ENCODE measurements at regions not wholly inside any gene's neighbourhood (a gene's known extent, or its start where the extent isn't known, plus 50 kb on each side); places are given as distances from the start of the nearest gene placed in this dataset.

DNA sequence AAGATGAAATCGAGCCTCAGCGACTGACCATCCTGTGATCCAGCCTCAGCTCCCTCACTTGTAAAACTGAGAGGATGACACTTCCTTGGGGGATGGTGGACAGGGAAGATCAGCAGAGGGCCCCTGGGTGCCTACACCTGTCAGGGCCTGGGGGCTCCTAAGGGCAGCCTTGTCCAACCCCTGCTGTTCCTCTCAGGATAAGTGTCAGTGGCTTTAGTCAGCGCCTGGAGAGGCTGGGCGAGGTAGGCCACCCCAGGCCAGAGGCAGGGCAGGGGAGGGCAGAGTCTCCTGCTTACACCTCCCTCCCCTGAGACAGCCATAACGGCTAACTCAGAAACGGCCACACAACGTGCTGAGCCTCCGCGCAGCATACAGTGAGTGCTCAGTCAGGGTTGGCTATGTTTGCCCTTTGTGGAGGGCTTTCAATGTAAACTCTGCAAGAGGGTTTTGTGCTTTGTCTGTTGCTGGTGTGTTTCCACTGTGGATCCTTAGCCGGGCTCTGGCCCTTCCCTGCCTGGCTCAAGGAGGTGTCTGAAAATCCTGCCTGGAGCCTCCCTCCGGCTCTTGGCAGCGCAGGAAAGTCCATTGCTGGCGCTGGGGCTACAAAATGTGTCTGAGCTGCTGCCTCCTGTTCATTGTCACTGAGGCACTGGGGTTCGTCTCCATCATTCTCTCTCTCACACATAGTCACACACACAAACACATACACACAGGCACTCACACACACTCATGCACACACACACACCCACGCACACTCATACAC, 588.4 kb downstream of the PTPRU start:
- TF ChIP-seq, protein P1, sequence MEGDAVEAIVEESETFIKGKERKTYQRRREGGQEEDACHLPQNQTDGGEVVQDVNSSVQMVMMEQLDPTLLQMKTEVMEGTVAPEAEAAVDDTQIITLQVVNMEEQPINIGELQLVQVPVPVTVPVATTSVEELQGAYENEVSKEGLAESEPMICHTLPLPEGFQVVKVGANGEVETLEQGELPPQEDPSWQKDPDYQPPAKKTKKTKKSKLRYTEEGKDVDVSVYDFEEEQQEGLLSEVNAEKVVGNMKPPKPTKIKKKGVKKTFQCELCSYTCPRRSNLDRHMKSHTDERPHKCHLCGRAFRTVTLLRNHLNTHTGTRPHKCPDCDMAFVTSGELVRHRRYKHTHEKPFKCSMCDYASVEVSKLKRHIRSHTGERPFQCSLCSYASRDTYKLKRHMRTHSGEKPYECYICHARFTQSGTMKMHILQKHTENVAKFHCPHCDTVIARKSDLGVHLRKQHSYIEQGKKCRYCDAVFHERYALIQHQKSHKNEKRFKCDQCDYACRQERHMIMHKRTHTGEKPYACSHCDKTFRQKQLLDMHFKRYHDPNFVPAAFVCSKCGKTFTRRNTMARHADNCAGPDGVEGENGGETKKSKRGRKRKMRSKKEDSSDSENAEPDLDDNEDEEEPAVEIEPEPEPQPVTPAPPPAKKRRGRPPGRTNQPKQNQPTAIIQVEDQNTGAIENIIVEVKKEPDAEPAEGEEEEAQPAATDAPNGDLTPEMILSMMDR (IDR thresholded peaks at IDR 0.05; ENCODE audit: control extremely low read depth, extremely low read depth) = no peak
- no peak overlapping the region for H3K27ac ChIP-seq (ENCODE audit: low read depth in 1 of 2, low read length in 1 of 2)
- H3K4me3 ChIP-seq = no peak overlapping the region
- H3K27me3 ChIP-seq (ENCODE audit: control insufficient read depth in 3 of 3, insufficient read depth in 3 of 3, low read length in 2 of 3) = no peaks in the 10 kb centered on the region
- DNase-seq (peak; percentile 13 to 57 (median 35)), ATAC-seq (ENCODE audit: insufficient read depth, low FRiP score) (no peak)
- 59 to 77% methylated on average over 15 of the region's 15 CpGs for WGBS, 2 donors
- no peaks in the 10 kb centered on the region for H3K4me1 ChIP-seq (ENCODE audit: control insufficient read depth in 5 of 5, insufficient read depth in 5 of 5, low read length in 5 of 5)
- no peak overlapping the region for H3K9ac ChIP-seq (ENCODE audit: insufficient read depth in 1 of 2, low read length in 2 of 2)
- H3K36me3 ChIP-seq (ENCODE audit: control insufficient read depth in 4 of 4, insufficient read depth in 4 of 4, low read length in 4 of 4) = no peaks in the 10 kb centered on the region
- H3K9me3 ChIP-seq (ENCODE audit: control insufficient read depth in 4 of 4, insufficient read depth in 3 of 4, low read length in 3 of 4) = peaks cover 0 to 3% (median 0%) of the 10 kb centered on the region in 4 donors

- H3K4me1 ChIP-seq (ENCODE audit: control insufficient read depth in 5 of 5, insufficient read depth in 5 of 5, low read length in 5 of 5) = no peaks in the 10 kb centered on the region
- no peak overlapping the region for H3K4me3 ChIP-seq
- peaks cover 0 to 3% (median 0%) of the 10 kb centered on the region in 4 donors for H3K9me3 ChIP-seq (ENCODE audit: control insufficient read depth in 4 of 4, insufficient read depth in 3 of 4, low read length in 3 of 4)
- H3K9ac ChIP-seq (ENCODE audit: insufficient read depth in 1 of 2, low read length in 2 of 2) = no peak overlapping the region
- no peak for DNase-seq
- no peak overlapping the region for H3K27ac ChIP-seq (ENCODE audit: low read depth in 1 of 2, low read length in 1 of 2)
- no peaks in the 10 kb centered on the region for H3K27me3 ChIP-seq (ENCODE audit: control insufficient read depth in 3 of 3, insufficient read depth in 3 of 3, low read length in 2 of 3)
- no peak for ATAC-seq (ENCODE audit: insufficient read depth, low FRiP score)
- TF ChIP-seq, protein P1 (IDR thresholded peaks at IDR 0.05; ENCODE audit: control extremely low read depth, extremely low read depth) = no peak
- WGBS, 2 donors = 59 to 68% methylated on average over 6 of the region's 6 CpGs
- no peaks in the 10 kb centered on the region for H3K36me3 ChIP-seq (ENCODE audit: control insufficient read depth in 4 of 4, insufficient read depth in 4 of 4, low read length in 4 of 4)
These were observed 587.7 kb downstream of the PTPRU start for GRCh38 chr1:29824025-29824424.

DNA sequence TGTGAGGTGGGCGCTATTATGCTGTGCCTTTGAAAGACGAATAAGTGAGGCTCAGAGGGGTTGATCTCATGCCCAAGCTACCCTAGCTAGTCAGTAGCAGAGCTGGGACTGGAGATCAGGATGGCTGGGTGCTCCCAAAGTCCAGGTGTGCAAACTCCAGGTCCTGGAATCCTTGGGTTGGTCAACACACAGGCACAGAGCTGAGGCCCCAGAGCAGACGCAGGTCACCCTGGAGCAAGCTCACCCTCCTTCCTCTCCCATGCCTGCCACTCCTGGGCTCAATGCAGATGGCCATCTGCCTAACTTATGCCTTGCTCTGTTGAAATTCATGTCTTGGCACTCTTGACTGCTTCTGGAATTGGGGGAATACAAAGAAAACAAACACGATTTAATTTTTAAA, 587.2 kb downstream of the PTPRU start:
- H3K4me3 ChIP-seq = no peak overlapping the region
- no peaks in the 10 kb centered on the region for H3K36me3 ChIP-seq (ENCODE audit: control insufficient read depth in 4 of 4, insufficient read depth in 4 of 4, low read length in 4 of 4)
- no peaks in the 10 kb centered on the region for H3K4me1 ChIP-seq (ENCODE audit: control insufficient read depth in 5 of 5, insufficient read depth in 5 of 5, low read length in 5 of 5)
- peak in 1 of 3 donors; percentile 3 for DNase-seq
- WGBS, 2 donors = 82 to 88% methylated on average over 4 of the region's 4 CpGs
- H3K27ac ChIP-seq (ENCODE audit: low read depth in 1 of 2, low read length in 1 of 2) = no peak overlapping the region
- ATAC-seq (ENCODE audit: insufficient read depth, low FRiP score) = no peak
- H3K9me3 ChIP-seq (ENCODE audit: control insufficient read depth in 4 of 4, insufficient read depth in 3 of 4, low read length in 3 of 4) = peaks cover 0 to 3% (median 0%) of the 10 kb centered on the region in 4 donors
- no peak overlapping the region for H3K9ac ChIP-seq (ENCODE audit: insufficient read depth in 1 of 2, low read length in 2 of 2)
- no peaks in the 10 kb centered on the region for H3K27me3 ChIP-seq (ENCODE audit: control insufficient read depth in 3 of 3, insufficient read depth in 3 of 3, low read length in 2 of 3)
- TF ChIP-seq, protein P1 (IDR thresholded peaks at IDR 0.05; ENCODE audit: control extremely low read depth, extremely low read depth) = no peak
